SIG-M5 treated with dmso at 0.1 percent for 504 hours (cell line): ENCODE measurements at regions not wholly inside any gene's neighbourhood (a gene's known extent, or its start where the extent isn't known, plus 50 kb on each side); places are given as distances from the start of the nearest gene placed in this dataset.
"Not testable (repeated sequence)": the region's sequence is repeated elsewhere in the genome, so short reads cannot be mapped to it uniquely, and the experiment has no call there.

Experiments used
- DNase-seq: peaks from one replicate; lab custom pipeline; 2025; ENCODE audit not compliant: unreplicated experiment; lab: John Stamatoyannopoulos, UW

DNA sequence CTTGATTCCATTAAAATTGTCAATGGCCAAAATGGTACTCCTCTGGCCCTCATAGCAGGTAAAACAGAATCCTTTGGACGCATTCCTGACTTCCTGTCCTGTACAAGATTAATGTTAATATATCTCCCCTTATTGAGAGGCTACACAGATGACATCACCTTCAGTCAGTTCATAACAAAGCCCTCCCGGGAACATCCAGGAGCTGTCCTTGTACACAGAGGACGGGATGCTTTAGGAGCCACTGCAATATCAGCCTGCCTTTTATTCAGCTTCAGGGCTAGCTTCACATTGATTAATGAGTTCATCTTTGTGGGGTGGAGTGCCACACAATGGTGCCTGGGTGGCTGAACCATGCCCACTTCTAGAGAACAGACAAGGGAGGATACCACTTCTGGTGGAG lies 235.1 kb downstream of the NRIP1 start:
- no peak for DNase-seq

DNA sequence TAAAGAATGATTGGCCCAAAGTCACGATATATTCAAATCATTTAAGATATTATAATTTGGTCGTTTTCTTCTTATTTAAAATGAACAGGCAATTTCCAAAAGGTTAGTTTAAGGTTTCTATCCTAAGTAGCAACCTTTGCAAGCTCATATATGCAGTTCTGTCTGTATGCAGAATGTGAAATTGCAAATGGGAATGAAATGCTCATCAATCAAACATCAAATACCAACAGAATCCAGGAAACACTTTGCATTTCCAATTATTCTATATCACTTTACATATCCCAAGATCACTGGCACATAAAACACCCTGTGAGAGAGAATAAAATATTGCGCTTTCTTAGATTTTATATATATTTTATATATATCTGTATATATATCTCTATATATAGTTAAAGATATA lies 237.3 kb downstream of the NRIP1 start:
- DNase-seq, result no peak

DNA sequence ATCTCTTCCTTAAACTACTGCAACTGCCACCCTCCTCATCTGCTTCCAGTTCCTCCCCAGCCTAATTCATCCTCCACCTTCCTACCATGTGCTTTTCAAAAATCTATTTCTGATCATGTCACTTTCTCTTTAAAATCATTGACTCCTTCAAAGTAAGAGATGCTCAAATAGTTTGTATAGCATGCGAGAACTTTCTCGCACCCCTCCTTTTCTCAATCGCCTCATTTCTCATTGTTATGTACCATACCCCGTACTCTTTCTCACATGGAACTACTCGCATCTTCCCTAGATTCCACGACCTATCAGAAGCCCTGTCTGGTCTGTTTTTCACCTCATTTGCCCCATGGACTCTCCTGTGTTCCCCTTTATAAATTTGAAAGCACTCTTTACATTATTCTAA lies 238.2 kb downstream of the NRIP1 start:
- no peak for DNase-seq

DNA sequence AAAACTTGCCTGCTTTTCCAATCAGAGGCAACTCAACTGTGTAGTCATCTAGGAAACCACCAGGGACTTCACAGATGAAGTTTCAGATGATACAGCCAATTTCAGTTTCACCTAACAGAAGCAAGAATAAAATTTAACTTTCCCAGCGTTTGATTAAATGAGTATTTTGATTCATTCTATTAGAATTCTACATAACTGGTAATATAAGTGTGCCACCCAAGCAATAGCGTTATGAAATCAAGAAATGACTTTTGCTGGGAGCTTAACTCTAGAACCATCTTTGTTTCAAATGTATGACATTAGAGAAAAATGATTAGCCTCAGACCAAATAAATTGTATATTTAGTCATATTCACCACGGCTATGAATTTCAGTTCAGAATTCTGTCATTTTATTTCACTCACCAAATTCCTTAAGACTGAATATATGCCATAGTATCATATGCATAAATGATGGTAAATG lies 239.3 kb downstream of the NRIP1 start:
- no peak for DNase-seq

DNA sequence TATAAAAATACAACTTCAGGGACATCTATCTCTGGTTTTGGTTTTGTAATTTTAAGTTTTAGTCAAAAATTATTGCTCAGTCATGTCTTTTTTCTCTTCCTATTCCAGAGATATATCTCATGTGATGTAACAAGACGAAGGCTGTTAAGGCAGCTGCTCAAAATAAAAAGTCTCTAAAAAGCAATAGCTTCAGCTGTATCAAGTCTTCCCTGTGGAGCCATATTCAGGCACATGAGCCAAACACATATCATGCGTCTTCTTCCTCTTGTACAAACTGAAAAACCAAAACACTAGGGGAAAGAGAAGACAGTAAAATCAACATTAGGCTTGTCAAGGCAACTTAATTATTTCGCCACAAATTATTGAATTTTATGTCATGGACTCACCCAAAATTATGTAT lies 240.7 kb downstream of the NRIP1 start:
- no peak for DNase-seq

- no peak for DNase-seq
These were observed 247.5 kb downstream of the NRIP1 start for GRCh38 chr21:14817311-14817710.

- DNase-seq, result no peak
These were observed 249.8 kb downstream of the NRIP1 start for GRCh38 chr21:14814991-14815390.

GRCh38 chr21:14814282-14814681 lies 250.5 kb downstream of the NRIP1 start:
- DNase-seq, result no peak

- DNase-seq, result not testable (repeated sequence)
These were observed 258.1 kb upstream of the SAMSN1 start for GRCh38 chr21:14804170-14804569.

- DNase-seq, result no peak
These were observed 251.4 kb upstream of the SAMSN1 start for GRCh38 chr21:14797543-14797942.

DNA sequence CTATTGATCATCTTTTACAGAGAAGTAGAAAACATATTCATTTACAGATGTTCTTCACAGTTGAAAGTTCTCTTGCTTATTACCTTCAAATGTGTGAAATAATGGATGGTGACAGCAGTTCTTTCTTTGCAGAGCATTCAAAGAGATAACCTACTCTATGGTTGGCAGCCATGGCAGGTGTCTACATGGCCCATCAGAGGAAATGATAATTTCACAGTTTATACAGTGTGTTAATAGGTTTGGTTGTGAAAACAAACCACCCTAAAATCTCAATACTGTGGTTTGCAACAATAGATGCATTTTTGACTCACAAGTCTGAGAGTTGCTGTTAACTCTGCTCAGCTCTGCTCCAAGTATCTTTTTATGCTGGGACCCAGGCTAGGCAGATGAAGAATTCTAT lies 241.2 kb upstream of the SAMSN1 start:
- DNase-seq, result no peak

GRCh38 chr21:14785679-14786078 lies 239.6 kb upstream of the SAMSN1 start:
- DNase-seq, result no peak

GRCh38 chr21:14773777-14774345 lies 227.7 kb upstream of the SAMSN1 start:
- peak; percentile 61 for DNase-seq

- DNase-seq, result no peak
These were observed 225.5 kb upstream of the SAMSN1 start for GRCh38 chr21:14771593-14771992.

DNA sequence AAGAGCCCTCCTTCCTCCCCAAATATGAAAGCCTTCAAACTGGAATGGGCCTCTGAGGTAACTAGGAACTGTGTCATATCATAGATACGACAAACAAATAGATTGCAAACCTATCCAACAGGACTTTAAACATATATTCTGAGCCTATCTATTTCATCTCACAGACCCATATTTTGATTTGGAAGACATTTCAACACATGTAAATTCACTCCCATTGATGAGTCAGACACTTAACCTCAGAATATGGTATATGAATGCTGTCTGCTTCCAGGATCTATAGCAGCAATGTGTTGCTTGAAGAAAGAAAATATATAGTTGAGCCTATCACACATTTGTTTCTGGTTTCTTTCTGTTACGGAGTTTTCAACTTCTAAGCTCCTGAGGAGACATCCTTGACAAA lies 221.9 kb upstream of the SAMSN1 start:
- DNase-seq, result peak; percentile 14

DNA sequence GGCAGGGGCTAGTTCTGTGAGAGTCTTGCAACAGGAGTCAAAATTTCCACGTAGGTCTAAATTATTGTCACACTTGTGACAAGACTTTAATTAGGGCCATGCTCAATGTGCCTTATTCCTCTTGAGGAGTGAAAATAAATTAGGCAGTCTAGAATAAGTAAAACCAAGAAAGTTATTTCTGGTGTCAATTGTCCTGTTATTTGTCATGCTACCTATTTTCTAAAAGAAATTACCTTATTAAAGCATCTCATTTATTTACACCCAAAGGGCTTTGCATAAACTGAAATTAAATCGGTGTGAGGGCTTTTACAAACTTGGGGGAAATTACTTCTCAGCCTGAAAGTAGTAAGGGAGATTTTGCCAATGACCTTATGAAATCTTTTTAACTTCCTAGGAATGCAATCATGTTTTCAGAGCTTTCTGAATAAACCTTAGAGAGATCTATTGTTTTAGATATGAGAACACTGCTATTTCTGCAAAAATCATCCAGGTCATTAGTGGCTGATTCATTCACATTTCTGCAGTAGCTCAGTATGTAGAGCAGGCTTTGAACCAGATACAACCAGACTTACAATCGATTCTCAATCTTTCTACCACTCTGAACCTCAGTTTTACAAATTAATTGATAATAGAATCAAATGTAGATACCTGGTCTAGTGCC lies 221.2 kb upstream of the SAMSN1 start:
- DNase-seq, result no peak

GRCh38 chr21:14766241-14766640 lies 220.1 kb upstream of the SAMSN1 start:
- DNase-seq, result no peak

DNA sequence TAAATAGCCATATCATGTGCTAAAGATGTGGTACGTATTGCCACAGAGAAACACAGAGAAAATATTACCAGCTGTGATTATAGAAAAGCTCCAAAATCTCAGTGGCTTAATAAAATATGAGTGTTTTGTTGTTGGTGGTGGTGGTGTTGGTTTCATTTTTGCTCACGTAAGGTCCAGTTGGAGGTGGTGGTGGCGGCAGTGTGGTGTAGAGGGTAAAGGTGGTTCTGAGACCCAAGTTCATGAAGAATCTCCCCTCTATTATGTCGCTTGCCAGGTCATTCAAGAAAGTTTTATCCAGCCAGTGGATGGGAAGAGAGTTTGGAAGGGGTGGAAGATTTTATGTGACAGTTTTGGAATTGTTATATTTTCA lies 217.6 kb upstream of the SAMSN1 start:
- no peak for DNase-seq

DNA sequence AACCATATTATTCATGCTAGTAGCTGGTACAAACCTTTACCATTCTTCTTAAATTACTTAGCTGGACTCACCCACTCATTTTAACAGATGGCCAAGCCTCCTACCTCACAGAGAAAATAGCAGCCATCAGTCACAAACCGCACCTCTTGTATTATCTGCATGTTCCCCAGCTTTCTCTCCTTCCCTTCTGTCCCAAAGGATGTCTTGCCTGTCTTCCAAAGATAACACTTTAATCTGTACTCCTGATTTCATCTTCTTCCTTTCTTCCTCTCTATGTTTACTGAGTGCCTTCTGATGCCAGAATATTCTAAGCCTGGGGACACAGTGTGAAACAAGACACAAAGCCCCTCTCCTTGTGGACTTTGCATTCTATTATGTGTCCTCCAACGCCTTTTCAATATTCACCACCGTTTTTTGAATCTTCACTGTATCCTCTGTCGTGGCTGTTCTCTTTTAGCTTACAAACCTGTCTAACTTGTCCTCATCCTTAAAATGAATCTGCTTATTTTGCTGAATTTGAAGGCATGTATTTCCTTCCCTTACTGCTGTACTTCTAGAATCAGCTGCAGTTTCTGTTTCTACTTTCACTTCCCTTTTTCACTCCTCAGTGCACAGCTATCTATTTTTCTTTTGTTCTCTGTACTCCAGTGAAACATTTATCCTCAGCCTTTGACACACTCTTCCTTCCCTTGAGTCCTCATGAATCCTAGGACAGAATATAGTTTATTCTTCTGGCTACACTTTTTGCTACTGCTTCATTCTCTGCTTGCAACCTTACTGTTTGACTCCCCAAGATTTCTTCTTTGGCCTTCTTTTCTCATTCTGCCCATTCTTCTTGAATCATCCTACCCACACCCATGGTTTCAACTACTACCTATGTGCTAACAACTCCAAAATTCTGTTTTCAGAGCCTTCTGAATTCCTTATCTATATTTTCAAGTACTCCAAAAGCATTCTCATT lies 216.9 kb upstream of the SAMSN1 start:
- peak; percentile 91 for DNase-seq

DNA sequence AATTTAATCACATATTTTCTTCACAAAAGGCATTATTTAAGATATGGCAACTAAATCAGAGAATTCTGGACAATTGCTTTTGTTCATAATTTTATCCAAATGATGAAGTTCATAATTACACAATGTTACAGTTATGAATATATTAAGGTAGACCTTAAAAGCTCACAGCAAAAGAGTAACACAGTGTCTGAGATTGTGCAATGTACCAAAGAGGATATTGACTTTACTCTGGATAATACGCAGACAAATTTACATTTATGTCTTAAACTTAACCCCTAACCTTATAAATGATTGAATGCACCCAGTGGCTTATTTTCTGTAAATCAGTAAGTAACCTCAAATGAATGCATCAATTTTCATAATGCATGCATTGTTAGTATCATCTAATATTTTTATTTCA lies 216.2 kb upstream of the SAMSN1 start:
- DNase-seq, result no peak

DNA sequence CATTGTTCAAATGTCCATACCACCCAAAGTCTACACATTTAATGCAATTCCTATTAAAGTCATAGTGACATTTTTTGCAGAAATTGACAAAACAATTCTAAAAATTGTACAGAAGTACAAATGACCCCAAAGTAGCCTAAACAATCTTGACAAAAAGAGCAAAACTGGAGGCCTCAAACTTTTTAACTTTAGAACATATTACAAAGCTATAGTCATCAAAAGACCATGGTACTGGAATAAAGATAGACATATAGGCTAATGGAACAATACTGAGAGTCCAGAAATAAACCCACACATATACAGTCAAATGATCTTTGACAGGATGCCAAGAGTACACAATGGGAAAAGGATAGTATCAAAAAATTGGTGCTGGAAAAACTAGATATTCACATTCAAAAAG lies 213.2 kb upstream of the SAMSN1 start:
- DNase-seq, result no peak

DNA sequence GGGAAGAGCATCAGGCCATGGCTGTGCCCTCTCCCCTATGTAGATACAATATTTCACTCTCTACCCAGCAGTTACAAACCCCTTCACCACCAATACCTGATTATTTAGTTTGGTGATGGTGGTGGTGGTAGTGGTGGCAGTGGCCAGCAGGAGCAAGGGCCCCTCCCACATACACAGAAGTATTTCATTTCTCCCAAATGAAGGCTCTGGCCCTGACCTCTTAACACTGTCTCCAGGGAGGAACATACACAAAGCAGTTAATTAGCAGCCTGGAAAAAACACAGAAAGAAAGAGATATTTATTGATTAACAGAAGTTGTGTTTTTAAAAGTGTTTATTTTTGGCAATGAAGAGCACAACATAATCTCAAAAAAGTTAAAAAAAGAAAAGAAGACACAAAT lies 212.7 kb upstream of the SAMSN1 start:
- DNase-seq, result no peak
